Cardiac muscle cell (in vitro differentiated cells and primary cell): ENCODE measurements at regions not wholly inside any gene's neighbourhood (a gene's known extent, or its start where the extent isn't known, plus 50 kb on each side); places are given as distances from the start of the nearest gene placed in this dataset.
"Not testable (repeated sequence)": the region's sequence is repeated elsewhere in the genome, so short reads cannot be mapped to it uniquely, and the experiment has no call there.

ENCODE experiments used
- DNase-seq, 2 donors: peaks; one replicate each; pipeline versions ENCODE4 v3.0.0 to v3.0.0-alpha.2; 2010 to 2017; ENCODE audit warnings: low read depth in 1 of 2, low spot score in 1 of 2
- H3K27ac ChIP-seq: fragments of 200-600 bp; sonication (generic); 2 replicates; pipeline ENCODE4 v1.5.1; 2016
- H3K27me3 ChIP-seq: fragments of 200-600 bp; sonication (generic); 2 replicates; pipeline ENCODE4 v1.6.0; 2016; ENCODE audit warnings: control low read depth
- H3K36me3 ChIP-seq: fragments of 200-600 bp; sonication (generic); 2 replicates; pipeline ENCODE4 v1.5.1; 2016; ENCODE audit warnings: control low read depth
- H3K4me1 ChIP-seq: fragments of 200-600 bp; sonication (generic); 2 replicates; pipeline ENCODE4 v1.8.1; 2017; ENCODE audit warnings: low read depth, mild to moderate bottlenecking, mixed run types
- H3K4me3 ChIP-seq: fragments of 200-600 bp; sonication (generic); 2 replicates; pipeline ENCODE4 v1.5.1; 2016; ENCODE audit warnings: mild to moderate bottlenecking
- H3K9me3 ChIP-seq: fragments of 200-600 bp; sonication (generic); 2 replicates; pipeline ENCODE4 v1.5.1; 2017; ENCODE audit warnings: low read depth, mild to moderate bottlenecking, control low read depth
- TF ChIP-seq, protein P1 (sequence below): IDR thresholded peaks from 2 replicates; pipeline ENCODE4 v1.5.1; 2012; ENCODE audit warnings: low read depth, mild to moderate bottlenecking, low read length

DNA sequence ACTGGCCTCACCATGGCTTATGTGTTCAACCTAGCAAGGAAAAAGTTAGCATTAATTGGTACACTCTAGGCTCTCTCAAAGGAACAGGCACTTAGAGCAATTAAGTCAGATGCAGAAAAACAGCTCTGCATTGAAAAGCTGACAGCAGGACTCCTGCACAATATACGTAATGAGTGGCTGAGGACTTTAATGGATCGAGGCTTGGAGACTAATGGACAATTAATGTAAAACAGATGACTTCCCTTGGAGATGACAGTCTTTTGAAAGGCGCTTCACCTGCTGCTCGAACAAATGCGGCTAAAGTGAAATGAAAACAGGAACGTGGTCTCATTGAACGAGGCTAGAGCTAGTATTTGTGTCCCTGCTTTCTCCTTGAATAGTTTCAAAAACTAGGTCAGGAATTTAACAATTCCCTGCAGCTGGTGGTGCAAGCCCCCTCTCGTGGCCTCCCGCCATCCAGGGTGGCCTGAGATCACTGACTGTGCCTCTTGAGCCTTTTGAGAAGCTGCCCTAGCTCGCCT is 137.1 kb downstream of the ELOVL4 start:
- TF ChIP-seq, protein P1, sequence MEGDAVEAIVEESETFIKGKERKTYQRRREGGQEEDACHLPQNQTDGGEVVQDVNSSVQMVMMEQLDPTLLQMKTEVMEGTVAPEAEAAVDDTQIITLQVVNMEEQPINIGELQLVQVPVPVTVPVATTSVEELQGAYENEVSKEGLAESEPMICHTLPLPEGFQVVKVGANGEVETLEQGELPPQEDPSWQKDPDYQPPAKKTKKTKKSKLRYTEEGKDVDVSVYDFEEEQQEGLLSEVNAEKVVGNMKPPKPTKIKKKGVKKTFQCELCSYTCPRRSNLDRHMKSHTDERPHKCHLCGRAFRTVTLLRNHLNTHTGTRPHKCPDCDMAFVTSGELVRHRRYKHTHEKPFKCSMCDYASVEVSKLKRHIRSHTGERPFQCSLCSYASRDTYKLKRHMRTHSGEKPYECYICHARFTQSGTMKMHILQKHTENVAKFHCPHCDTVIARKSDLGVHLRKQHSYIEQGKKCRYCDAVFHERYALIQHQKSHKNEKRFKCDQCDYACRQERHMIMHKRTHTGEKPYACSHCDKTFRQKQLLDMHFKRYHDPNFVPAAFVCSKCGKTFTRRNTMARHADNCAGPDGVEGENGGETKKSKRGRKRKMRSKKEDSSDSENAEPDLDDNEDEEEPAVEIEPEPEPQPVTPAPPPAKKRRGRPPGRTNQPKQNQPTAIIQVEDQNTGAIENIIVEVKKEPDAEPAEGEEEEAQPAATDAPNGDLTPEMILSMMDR: no peak
- Histone ChIP-seq H3K4me1 (peaks cover 42% of the 10 kb centered on the region), H3K27ac (peak overlapping the region; percentile 75), H3K9me3 (no peaks in the 10 kb centered on the region), H3K36me3 (no peaks in the 10 kb centered on the region), H3K27me3 (no peaks in the 10 kb centered on the region), H3K4me3 (no peak overlapping the region)
- DNase-seq: peak in 1 of 2 donors; percentile 77

- Histone ChIP-seq H3K4me1 (peaks cover 36% of the 10 kb centered on the region), H3K9me3 (no peaks in the 10 kb centered on the region), H3K27ac (peak overlapping the region; percentile 75), H3K4me3 (no peak overlapping the region), H3K27me3 (no peaks in the 10 kb centered on the region), H3K36me3 (no peaks in the 10 kb centered on the region)
- TF ChIP-seq, protein P1: no peak
- peak in 1 of 2 donors; percentile 37 for DNase-seq
These were observed 138.4 kb downstream of the ELOVL4 start for GRCh38 chr6:79808921-79809320.

GRCh38 chr6:79806661-79807060 is 140.7 kb downstream of the ELOVL4 start:
- not testable (repeated sequence) for H3K4me3 ChIP-seq, H3K27ac ChIP-seq, H3K9me3 ChIP-seq, H3K27me3 ChIP-seq, DNase-seq, H3K36me3 ChIP-seq
- H3K4me1 ChIP-seq: peaks cover 36% of the 10 kb centered on the region

GRCh38 chr6:79804732-79805131 is 142.6 kb downstream of the ELOVL4 start:
- no peaks in the 10 kb centered on the region for H3K36me3 ChIP-seq
- H3K4me1 ChIP-seq: peaks cover 20% of the 10 kb centered on the region
- no peak for DNase-seq
- TF ChIP-seq, protein P1: no peak
- no peak overlapping the region for H3K4me3 ChIP-seq
- no peaks in the 10 kb centered on the region for H3K27me3 ChIP-seq
- no peak overlapping the region for H3K27ac ChIP-seq
- no peaks in the 10 kb centered on the region for H3K9me3 ChIP-seq

DNA sequence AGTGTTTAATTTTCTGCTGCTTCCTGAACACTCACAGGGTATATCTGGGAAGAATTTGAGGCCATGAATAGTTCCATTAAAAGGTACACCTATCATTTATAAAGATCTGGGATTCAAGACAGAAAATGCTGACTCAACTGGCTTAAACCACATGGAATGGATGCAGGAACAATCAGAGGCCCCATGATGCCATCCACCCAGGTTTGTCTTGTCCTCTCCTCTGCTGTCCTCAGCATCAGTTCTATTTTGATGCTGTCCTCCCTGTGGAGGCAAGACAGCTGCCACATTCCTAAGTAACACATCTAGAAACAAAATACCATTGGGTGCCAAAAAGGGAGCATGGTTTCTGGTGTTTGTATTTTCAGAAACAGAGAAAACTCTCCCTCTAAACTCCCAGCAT is 143.4 kb downstream of the ELOVL4 start:
- Histone ChIP-seq H3K4me1 (peaks cover 12% of the 10 kb centered on the region), H3K36me3 (no peaks in the 10 kb centered on the region), H3K27ac (no peak overlapping the region), H3K27me3 (no peaks in the 10 kb centered on the region), H3K9me3 (no peaks in the 10 kb centered on the region), H3K4me3 (no peak overlapping the region)
- DNase-seq: no peak
- TF ChIP-seq, protein P1: no peak

GRCh38 chr6:79802657-79803300 is 144.6 kb downstream of the ELOVL4 start:
- TF ChIP-seq, protein P1: no peak
- H3K27ac ChIP-seq: no peak overlapping the region
- no peaks in the 10 kb centered on the region for H3K36me3 ChIP-seq
- no peak overlapping the region for H3K4me3 ChIP-seq
- no peak for DNase-seq
- peaks cover under 1% of the 10 kb centered on the region for H3K4me1 ChIP-seq
- H3K9me3 ChIP-seq: no peaks in the 10 kb centered on the region
- no peaks in the 10 kb centered on the region for H3K27me3 ChIP-seq
